ENCODE measurements at regions not wholly inside any gene's neighbourhood (a gene's known extent, or its start where the extent isn't known, plus 50 kb on each side); places are given as distances from the start of the nearest gene placed in this dataset.

- CTCF ChIA-PET, result interaction anchor here (1.0 to 4.1 kb wide), 8 partner anchors 9 to 493 kb away, joined by 3 to 27 read pairs (median 14); no protein-coding TSS in a partner anchor
- H3K9me3 ChIP-seq, result no peaks in the 10 kb centered on the region
- no peaks in the 10 kb centered on the region for H4K20me1 ChIP-seq (ENCODE audit: insufficient read depth)
- no peak for DNase-seq
- no peaks in the 10 kb centered on the region for H3K79me2 ChIP-seq (ENCODE audit: insufficient read depth)
- POLR2A ChIA-PET, result no interaction called here
- H3K27ac ChIP-seq (ENCODE audit: low read depth in 2 of 2, low read length in 1 of 2), result no peak overlapping the region
- H3K36me3 ChIP-seq (replicated peaks in 1 of 2; ENCODE audit: control insufficient read depth in 1 of 2, insufficient read depth in 2 of 2, low read length in 1 of 2), result no peaks in the 10 kb centered on the region
- no peak overlapping the region for H2AFZ ChIP-seq (ENCODE audit: low read depth)
- H3K27me3 ChIP-seq (ENCODE audit: insufficient read depth), result no peaks in the 10 kb centered on the region
- no peaks in the 10 kb centered on the region for H3F3A ChIP-seq (replicated peaks; ENCODE audit: insufficient read depth)
- no peak overlapping the region for H3K9ac ChIP-seq
- H3K4me1 ChIP-seq (ENCODE audit: control insufficient read depth in 1 of 2, insufficient read depth in 2 of 2, low read depth in 1 of 2, low read length in 1 of 2), result peaks cover 9 to 11% of the 10 kb centered on the region in 2 experiments; a peak in 2 of 4 replicates
- no peak for TF ChIP-seq TEAD4 (IDR thresholded peaks at IDR 0.05; ENCODE audit: borderline replicate concordance, insufficient read depth)
- no peak for TF ChIP-seq MEF2A (IDR thresholded peaks at IDR 0.05; ENCODE audit: borderline replicate concordance, low read depth)
- TF ChIP-seq SMC3 (IDR thresholded peaks at IDR 0.05; ENCODE audit: low read depth, low read length), result no peak
- no peak for TF ChIP-seq RFX5 (IDR thresholded peaks at IDR 0.05; ENCODE audit: low read length)
- no peak for TF ChIP-seq NFIC (IDR thresholded peaks at IDR 0.05; ENCODE audit: borderline replicate concordance)
- no peak for TF ChIP-seq TCF12 (IDR thresholded peaks at IDR 0.05)
- TF ChIP-seq CHD2 (IDR thresholded peaks at IDR 0.05; ENCODE audit: low read length, partially characterized antibody), result no peak
- no peak for TF ChIP-seq FOSL2 (IDR thresholded peaks at IDR 0.05; ENCODE audit: borderline replicate concordance, low read depth)
- no peak for TF ChIP-seq POLR2AphosphoS5 (IDR thresholded peaks at IDR 0.05; ENCODE audit: low read depth, low read length)
- no peak for TF ChIP-seq EZH2phosphoT487 (IDR thresholded peaks at IDR 0.05; ENCODE audit: borderline replicate concordance, low read depth)
- TF ChIP-seq EP300 (IDR thresholded peaks at IDR 0.05; ENCODE audit: borderline replicate concordance in 1 of 2, low read depth in 1 of 2, low read length in 1 of 2), result no peak
- no peak for TF ChIP-seq MXI1 (IDR thresholded peaks at IDR 0.05; ENCODE audit: low read depth, low read length)
- no peak for TF ChIP-seq GATA2 (CRISPR knock-in tag; IDR thresholded peaks at IDR 0.05)
- TF ChIP-seq NRF1 (IDR thresholded peaks at IDR 0.05; ENCODE audit: low read depth, low read length), result no peak
- TF ChIP-seq RCOR1 (IDR thresholded peaks at IDR 0.05; ENCODE audit: low read length), result no peak
- TF ChIP-seq TAF1 (IDR thresholded peaks at IDR 0.05; ENCODE audit: borderline replicate concordance, low read depth, low read length), result no peak
- no peak for TF ChIP-seq SIN3A (IDR thresholded peaks at IDR 0.05; ENCODE audit: borderline replicate concordance, low read depth, low read length)
- H3K9me2 ChIP-seq, result no peaks in the 10 kb centered on the region
- no peak overlapping the region for H3K4me2 ChIP-seq
- 86% methylated on average over 4 of the region's 4 CpGs for WGBS (ENCODE audit: low lambda C conversion rate)
- H3K4me3 ChIP-seq (ENCODE audit: low read depth in 2 of 2, low read length in 1 of 2), result no peak overlapping the region
Observed at GRCh38 chr18:61637905-61638595, 254.8 kb downstream of the RNF152 start.

- no peak overlapping the region for H3K4me2 ChIP-seq
- no peak for DNase-seq
- H3K36me3 ChIP-seq (replicated peaks in 1 of 2; ENCODE audit: control insufficient read depth in 1 of 2, insufficient read depth in 2 of 2, low read length in 1 of 2), result no peaks in the 10 kb centered on the region
- no peaks in the 10 kb centered on the region for H3K9me3 ChIP-seq
- no peaks in the 10 kb centered on the region for H4K20me1 ChIP-seq (ENCODE audit: insufficient read depth)
- no peak overlapping the region for H3K9ac ChIP-seq
- TF ChIP-seq SIN3A (IDR thresholded peaks at IDR 0.05; ENCODE audit: borderline replicate concordance, low read depth, low read length) (no peak), FOSL2 (IDR thresholded peaks at IDR 0.05; ENCODE audit: borderline replicate concordance, low read depth) (no peak), PBX3 (IDR thresholded peaks at IDR 0.05) (no peak), EZH2phosphoT487 (IDR thresholded peaks at IDR 0.05; ENCODE audit: borderline replicate concordance, low read depth) (no peak), RCOR1 (IDR thresholded peaks at IDR 0.05; ENCODE audit: low read length) (no peak), ELF1 (IDR thresholded peaks at IDR 0.05) (no peak), TCF12 (IDR thresholded peaks at IDR 0.05) (no peak), IRF3 (IDR thresholded peaks at IDR 0.05; ENCODE audit: low read depth, low read length) (no peak), GATA2 (CRISPR knock-in tag; IDR thresholded peaks at IDR 0.05) (no peak)
- no peak overlapping the region for H2AFZ ChIP-seq (ENCODE audit: low read depth)
- ChIA-PET CTCF (interaction anchor here (0.6 to 4.1 kb wide), 11 partner anchors 8 to 494 kb away, joined by 3 to 27 read pairs (median 4); no protein-coding TSS in a partner anchor), POLR2A (no interaction called here)
- WGBS (ENCODE audit: low lambda C conversion rate), result 96% methylated on average over 7 of the region's 8 CpGs
- no peaks in the 10 kb centered on the region for H3F3A ChIP-seq (replicated peaks; ENCODE audit: insufficient read depth)
- no peaks in the 10 kb centered on the region for H3K27me3 ChIP-seq (ENCODE audit: insufficient read depth)
- peaks cover 9 to 11% of the 10 kb centered on the region in 2 experiments; a peak in 2 of 4 replicates for H3K4me1 ChIP-seq (ENCODE audit: control insufficient read depth in 1 of 2, insufficient read depth in 2 of 2, low read depth in 1 of 2, low read length in 1 of 2)
- no peak overlapping the region for H3K27ac ChIP-seq (ENCODE audit: low read depth in 2 of 2, low read length in 1 of 2)
- no peaks in the 10 kb centered on the region for H3K79me2 ChIP-seq (ENCODE audit: insufficient read depth)
- H3K9me2 ChIP-seq, result no peaks in the 10 kb centered on the region
- H3K4me3 ChIP-seq (ENCODE audit: low read depth in 2 of 2, low read length in 1 of 2), result no peak overlapping the region
Observed at GRCh38 chr18:61637319-61637718, 255.5 kb downstream of the RNF152 start.

Measured in SK-N-SH (cell line).